ENCODE measurements at regions not wholly inside any gene's neighbourhood (a gene's known extent, or its start where the extent isn't known, plus 50 kb on each side); places are given as distances from the start of the nearest gene placed in this dataset.

- Histone ChIP-seq H3K9me3 (no peaks in the 10 kb centered on the region), H3K27ac (peak overlapping the region; percentile 87 to 96 (median 92)), H3K27me3 (no peaks in the 10 kb centered on the region), H3K36me3 (no peaks in the 10 kb centered on the region), H3K4me1 (peaks cover 43 to 50% of the 10 kb centered on the region in 2 donors), H3K4me3 (no peak overlapping the region)
- ATAC-seq, result peak; percentile 79 to 85
- in situ Hi-C loops (cut with MboI; ENCODE audit: low sequenced_read_pairs in 4 of 4) (loop anchor here in 2 of 4 donors (10.0 to 25.0 kb wide), 3 partner anchors 84 to 183 kb away; partner anchors contain the start of gene CEBPB (in 1 of the 2)), intact Hi-C loops (cut with DNase I; ENCODE audit: low total_unique reads) (loop anchor here (1.0 to 5.0 kb wide), 5 partner anchors 26 to 182 kb away; partner anchors contain the start of gene CEBPB)
- DNase-seq, result peak; percentile 91 to 98
- TF ChIP-seq POLR2A (IDR thresholded peaks at IDR 0.05), result peak; percentile 52 to 63
- TF ChIP-seq, protein P1, sequence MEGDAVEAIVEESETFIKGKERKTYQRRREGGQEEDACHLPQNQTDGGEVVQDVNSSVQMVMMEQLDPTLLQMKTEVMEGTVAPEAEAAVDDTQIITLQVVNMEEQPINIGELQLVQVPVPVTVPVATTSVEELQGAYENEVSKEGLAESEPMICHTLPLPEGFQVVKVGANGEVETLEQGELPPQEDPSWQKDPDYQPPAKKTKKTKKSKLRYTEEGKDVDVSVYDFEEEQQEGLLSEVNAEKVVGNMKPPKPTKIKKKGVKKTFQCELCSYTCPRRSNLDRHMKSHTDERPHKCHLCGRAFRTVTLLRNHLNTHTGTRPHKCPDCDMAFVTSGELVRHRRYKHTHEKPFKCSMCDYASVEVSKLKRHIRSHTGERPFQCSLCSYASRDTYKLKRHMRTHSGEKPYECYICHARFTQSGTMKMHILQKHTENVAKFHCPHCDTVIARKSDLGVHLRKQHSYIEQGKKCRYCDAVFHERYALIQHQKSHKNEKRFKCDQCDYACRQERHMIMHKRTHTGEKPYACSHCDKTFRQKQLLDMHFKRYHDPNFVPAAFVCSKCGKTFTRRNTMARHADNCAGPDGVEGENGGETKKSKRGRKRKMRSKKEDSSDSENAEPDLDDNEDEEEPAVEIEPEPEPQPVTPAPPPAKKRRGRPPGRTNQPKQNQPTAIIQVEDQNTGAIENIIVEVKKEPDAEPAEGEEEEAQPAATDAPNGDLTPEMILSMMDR (IDR thresholded peaks at IDR 0.05 in 4 of 5, conservative IDR thresholded peaks at IDR 0.05 in 1 of 5), result peak; percentile 46 to 54 (median 49)
These were observed 88.3 kb downstream of the CEBPB start for GRCh38 chr20:50278684-50279531.

DNA sequence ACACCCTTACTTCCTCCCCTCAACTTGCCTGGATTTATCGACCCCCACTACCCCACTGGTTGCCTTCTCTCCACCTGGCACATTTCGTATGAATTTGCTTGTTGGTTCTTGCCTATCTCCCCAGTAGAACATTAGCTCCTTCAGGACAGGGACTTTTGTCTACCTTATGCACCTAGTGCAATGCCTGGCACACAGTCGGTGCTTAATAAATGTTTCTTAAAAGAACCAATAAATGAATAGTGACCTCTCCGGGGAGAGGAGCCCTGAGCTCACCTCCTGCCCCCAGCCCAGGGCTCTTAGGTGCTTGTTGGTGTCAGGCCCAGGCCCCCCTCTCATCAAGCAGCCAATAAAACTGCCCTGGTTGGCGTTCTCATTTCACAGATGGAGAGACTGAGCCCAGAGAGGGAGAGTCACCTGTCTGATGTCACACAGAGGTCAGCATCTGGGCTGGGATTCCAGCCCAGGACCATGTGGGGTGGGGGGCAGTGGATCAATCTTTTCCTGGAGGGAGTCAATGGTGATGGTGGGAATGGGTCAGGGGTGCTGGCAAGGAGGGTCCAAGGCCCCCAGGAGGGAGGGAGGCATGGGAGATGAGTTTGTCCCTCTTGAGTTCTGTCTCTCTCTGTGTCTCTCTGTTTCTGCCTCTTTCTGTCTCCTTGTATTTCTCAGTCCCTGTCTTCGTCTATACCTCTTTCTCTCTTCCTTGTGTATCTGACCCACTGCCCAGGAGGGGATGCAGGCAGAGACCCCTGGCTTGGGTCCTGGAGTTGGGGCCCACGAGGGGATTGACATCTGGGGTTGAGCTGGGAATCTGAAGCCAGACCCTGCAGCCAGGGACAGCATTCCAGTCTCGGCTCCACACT lies 89.6 kb downstream of the CEBPB start:
- H3K9me3 ChIP-seq, result no peaks in the 10 kb centered on the region
- peaks cover 47 to 58% of the 10 kb centered on the region in 2 donors for H3K4me1 ChIP-seq
- H3K4me3 ChIP-seq, result no peak overlapping the region
- intact Hi-C loops (cut with DNase I; ENCODE audit: low total_unique reads) (loop anchor here (2.0 to 5.0 kb wide), 4 partner anchors 25 to 181 kb away; partner anchors contain the start of gene CEBPB), in situ Hi-C loops (cut with MboI; ENCODE audit: low sequenced_read_pairs in 4 of 4) (loop anchor here in 2 of 4 donors (10.0 to 25.0 kb wide), 3 partner anchors 85 to 182 kb away; partner anchors contain the start of gene CEBPB (in 2 of the 2))
- no peaks in the 10 kb centered on the region for H3K36me3 ChIP-seq
- peak overlapping the region; percentile 87 to 96 (median 92) for H3K27ac ChIP-seq
- no peaks in the 10 kb centered on the region for H3K27me3 ChIP-seq
- no peak for DNase-seq
- TF ChIP-seq POLR2A (IDR thresholded peaks at IDR 0.05), result no peak
- TF ChIP-seq, protein P1 (IDR thresholded peaks at IDR 0.05 in 4 of 5, conservative IDR thresholded peaks at IDR 0.05 in 1 of 5), result no peak
- ATAC-seq, result no peak

- Histone ChIP-seq H3K27ac (peak overlapping the region; percentile 87 to 96 (median 92)), H3K36me3 (no peaks in the 10 kb centered on the region), H3K27me3 (no peaks in the 10 kb centered on the region), H3K4me1 (peaks cover 53 to 67% of the 10 kb centered on the region in 2 donors), H3K4me3 (no peak overlapping the region), H3K9me3 (no peaks in the 10 kb centered on the region)
- no peak for DNase-seq
- TF ChIP-seq POLR2A (IDR thresholded peaks at IDR 0.05), result no peak
- no peak for ATAC-seq
- intact Hi-C loops (cut with DNase I; ENCODE audit: low total_unique reads) (no loop called here), in situ Hi-C loops (cut with MboI; ENCODE audit: low sequenced_read_pairs in 4 of 4) (loop anchor here in 2 of 4 donors (10.0 to 25.0 kb wide), 3 partner anchors 86 to 181 kb away; partner anchors contain the start of gene CEBPB (in 1 of the 2))
These were observed 90.4 kb downstream of the CEBPB start for GRCh38 chr20:50280851-50281655.

GRCh38 chr20:50281831-50282591 lies 91.4 kb downstream of the CEBPB start:
- DNase-seq (no peak), ATAC-seq (no peak)
- Histone ChIP-seq H3K9me3 (no peaks in the 10 kb centered on the region), H3K4me1 (peaks cover 62 to 67% of the 10 kb centered on the region in 2 donors), H3K4me3 (no peak overlapping the region), H3K27me3 (no peaks in the 10 kb centered on the region), H3K27ac (peak overlapping the region; percentile 87 to 96 (median 92)), H3K36me3 (no peaks in the 10 kb centered on the region)
- TF ChIP-seq, protein P1 (IDR thresholded peaks at IDR 0.05 in 4 of 5, conservative IDR thresholded peaks at IDR 0.05 in 1 of 5), result no peak
- TF ChIP-seq POLR2A (IDR thresholded peaks at IDR 0.05), result no peak
- in situ Hi-C loops (cut with MboI; ENCODE audit: low sequenced_read_pairs in 4 of 4), result loop anchor here in 2 of 4 donors (10.0 to 25.0 kb wide), 3 partner anchors 87 to 180 kb away; partner anchors contain the start of gene CEBPB (in 1 of the 2)
- intact Hi-C loops (cut with DNase I; ENCODE audit: low total_unique reads), result no loop called here

Data from gastrocnemius medialis (tissue), 4 donors.